Endothelial cell of umbilical vein (primary cell): ENCODE measurements at regions not wholly inside any gene's neighbourhood (a gene's known extent, or its start where the extent isn't known, plus 50 kb on each side); places are given as distances from the start of the nearest gene placed in this dataset.

Source experiments
- BruUV-seq: library from RNA; stranded (reverse); fragments of 400-500 nt; replicated peaks from 2 replicates; lab custom pipeline; 2021; lab: Mats Ljungman, UMichigan
- CTCF ChIA-PET: fragments of 300-600, 350-600 bp; sonication (Branson Sonifier 250); formaldehyde crosslinking; loops from one replicate; lab custom pipeline; 2021; ENCODE audit warnings: antibody characterized with exemption, inconsistent platforms; lab: Charles Lee
- POLR2A ChIA-PET: fragments of 300-600, 350-600 bp; sonication (Branson Sonifier 250); formaldehyde crosslinking; loops from one replicate; lab custom pipeline; 2021; ENCODE audit warnings: antibody characterized with exemption, inconsistent platforms; lab: Charles Lee
- DNase-seq: peaks from one replicate; pipeline ENCODE4 v3.0.0-alpha.2; 2011; ENCODE audit warnings: low read depth, low spot score
- FAIRE-seq: peaks from 2 replicates; lab custom pipeline; 2011; peaks lifted over from hg19 to GRCh38; lab: Jason Lieb, UNC
- H2AFZ ChIP-seq: 2 replicates; pipeline ENCODE4 v1.6.0; 2012; ENCODE audit warnings: low read depth, low read length, control low read depth, inconsistent platforms
- H3K27ac ChIP-seq: 2 replicates; pipeline ENCODE4 v1.5.1; 2011; ENCODE audit warnings: low read depth, mild to moderate bottlenecking, control low read depth, low read length, moderate library complexity; ENCODE audit not compliant: insufficient read depth
- H3K27me3 ChIP-seq, 2 experiments: 2 replicates each; pipeline versions ENCODE4 v1.6.0 to v1.6.1; 2011; ENCODE audit warnings: low read length in 2 of 2, mixed read lengths in 1 of 2; ENCODE audit not compliant: control insufficient read depth in 2 of 2, insufficient read depth in 2 of 2
- H3K36me3 ChIP-seq, 2 experiments: 2 replicates in 1 of 2; 3 replicates in 1 of 2; pipeline ENCODE4 v1.5.1; 2011; ENCODE audit warnings: low read length in 2 of 2, mild to moderate bottlenecking in 1 of 2, moderate library complexity in 1 of 2; ENCODE audit not compliant: control insufficient read depth in 2 of 2, insufficient read depth in 2 of 2; ENCODE audit errors: extremely low read depth in 1 of 2
- H3K4me1 ChIP-seq: 3 replicates; pipeline ENCODE4 v1.5.1; 2011; ENCODE audit warnings: mild to moderate bottlenecking, low read length; ENCODE audit not compliant: control insufficient read depth, insufficient read depth; ENCODE audit errors: extremely low read depth
- H3K4me2 ChIP-seq: 2 replicates; pipeline ENCODE4 v1.6.1; 2011; ENCODE audit warnings: low read length, control low read depth, mixed read lengths; ENCODE audit not compliant: insufficient read depth
- H3K4me3 ChIP-seq, 3 experiments: fragments of 200-600 bp in 1 of 3; sonication (generic), shearing (Covaris generic) in 1 of 3; replicated peaks in 1 of 3; 2 replicates each; pipeline ENCODE4 v1.5.1; 2011 to 2016; ENCODE audit warnings: control low read depth in 3 of 3, low read length in 3 of 3, mild to moderate bottlenecking in 2 of 3, inconsistent platforms in 1 of 3, low read depth in 1 of 3, moderate library complexity in 1 of 3; ENCODE audit not compliant: insufficient read depth in 1 of 3
- H3K79me2 ChIP-seq: 2 replicates; pipeline ENCODE4 v1.6.0; 2012; ENCODE audit warnings: low read length, inconsistent platforms; ENCODE audit not compliant: control insufficient read depth, insufficient read depth
- H3K9ac ChIP-seq: replicated peaks from 2 replicates; pipeline ENCODE3; 2011; ENCODE audit warnings: low read length, control low read depth; ENCODE audit not compliant: insufficient read depth; ENCODE audit errors: extremely low read depth
- H3K9me1 ChIP-seq: replicated peaks from 3 replicates; pipeline ENCODE4 v1.6.0; 2011; ENCODE audit warnings: mild to moderate bottlenecking, low read length; ENCODE audit not compliant: control insufficient read depth, insufficient read depth; ENCODE audit errors: extremely low read depth
- H3K9me3 ChIP-seq: replicated peaks from 2 replicates; pipeline ENCODE4 v1.5.1; 2012; ENCODE audit warnings: low read length, inconsistent platforms; ENCODE audit not compliant: control insufficient read depth, insufficient read depth
- H4K20me1 ChIP-seq: replicated peaks from 2 replicates; pipeline ENCODE3; 2011; ENCODE audit warnings: mild to moderate bottlenecking, low read length; ENCODE audit not compliant: control insufficient read depth, insufficient read depth; ENCODE audit errors: extremely low read depth
- EZH2 ChIP-seq: IDR thresholded peaks from 2 replicates; pipeline ENCODE4 v1.6.1; 2012; ENCODE audit warnings: borderline replicate concordance, low read depth, mild to moderate bottlenecking, moderate library complexity, low read length, inconsistent platforms; ENCODE audit not compliant: severe bottlenecking
- FOS ChIP-seq: IDR thresholded peaks from 2 replicates; pipeline ENCODE4 v1.6.1; 2011; ENCODE audit warnings: mild to moderate bottlenecking, low read length, moderate library complexity, borderline replicate concordance; ENCODE audit not compliant: insufficient read depth
- GATA2 ChIP-seq: IDR thresholded peaks from 2 replicates; pipeline ENCODE4 v1.7.0; 2011; ENCODE audit warnings: low read depth, mild to moderate bottlenecking, moderate library complexity, mixed read lengths, low read length; ENCODE audit not compliant: insufficient read length, insufficient read depth
- JUN ChIP-seq: IDR thresholded peaks from 2 replicates; pipeline ENCODE4 v1.6.1; 2011; ENCODE audit warnings: borderline replicate concordance, low read depth; ENCODE audit not compliant: insufficient read length, insufficient read depth
- MYC ChIP-seq: IDR thresholded peaks from one replicate; pipeline ENCODE4 v1.6.1; 2011; ENCODE audit warnings: mild to moderate bottlenecking, low read depth, low read length
- POLR2A ChIP-seq: IDR thresholded peaks from 2 replicates; pipeline ENCODE4 v1.6.1; 2012; ENCODE audit warnings: low read depth, mild to moderate bottlenecking, control low read depth, low read length
- POLR2AphosphoS5 ChIP-seq: IDR thresholded peaks from 2 replicates; pipeline ENCODE4 v1.6.1; 2012; ENCODE audit warnings: low read depth, mild to moderate bottlenecking, control low read depth, low read length, moderate library complexity; ENCODE audit not compliant: insufficient read depth
- dilution Hi-C: fragments of 300-500 bp; cut with MboI; formaldehyde crosslinking; loops from one replicate; pipeline ENCODE4 v1.15.0; 2019; ENCODE audit warnings: low sequenced_read_pairs; ENCODE audit not compliant: extremely low pct_ligation_motif_present
- intact Hi-C: fragments of 100-400 bp; cut with micrococcal nuclease; formaldehyde crosslinking; loops from one replicate; pipeline ENCODE4 v1.10.0; 2022
- TF ChIP-seq, protein P1 (sequence below): IDR thresholded peaks from 2 replicates; pipeline ENCODE4 v1.6.1; 2011; ENCODE audit not compliant: insufficient read depth, insufficient read length
- TF ChIP-seq, protein P2 (sequence below), 2 donors: IDR thresholded peaks; 1 replicate in 1 of 2; 2 replicates in 1 of 2; pipeline ENCODE4 v1.5.1; 2011; ENCODE audit warnings: low read length in 2 of 2, mild to moderate bottlenecking in 2 of 2, moderate library complexity in 2 of 2, control low read depth in 1 of 2, inconsistent platforms in 1 of 2, low read depth in 1 of 2; ENCODE audit not compliant: insufficient read depth in 1 of 2; ENCODE audit errors: extremely low read depth in 1 of 2

- no TSS peak for BruUV-seq
- FAIRE-seq: no peak
Measured at GRCh38 chr22:48900327-48900597, 927.4 kb downstream of the BRD1 start.

More at GRCh38 chr22:48900327-48900597, 927.4 kb downstream of the BRD1 start:
- dilution Hi-C loops (no loop called here), intact Hi-C loops (no loop called here)
- H3K36me3 ChIP-seq: no peaks in the 10 kb centered on the region
- H3K4me3 ChIP-seq: no peak overlapping the region
- H3K79me2 ChIP-seq: no peaks in the 10 kb centered on the region
- no peak overlapping the region for H3K4me2 ChIP-seq
- no peaks in the 10 kb centered on the region for H4K20me1 ChIP-seq
- no peak for TF ChIP-seq POLR2AphosphoS5
- TF ChIP-seq MYC: no peak
- no peak for TF ChIP-seq JUN
- TF ChIP-seq EZH2: no peak
- TF ChIP-seq, protein P1, sequence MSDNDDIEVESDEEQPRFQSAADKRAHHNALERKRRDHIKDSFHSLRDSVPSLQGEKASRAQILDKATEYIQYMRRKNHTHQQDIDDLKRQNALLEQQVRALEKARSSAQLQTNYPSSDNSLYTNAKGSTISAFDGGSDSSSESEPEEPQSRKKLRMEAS: no peak
- no peak for TF ChIP-seq GATA2
- TF ChIP-seq, protein P2, sequence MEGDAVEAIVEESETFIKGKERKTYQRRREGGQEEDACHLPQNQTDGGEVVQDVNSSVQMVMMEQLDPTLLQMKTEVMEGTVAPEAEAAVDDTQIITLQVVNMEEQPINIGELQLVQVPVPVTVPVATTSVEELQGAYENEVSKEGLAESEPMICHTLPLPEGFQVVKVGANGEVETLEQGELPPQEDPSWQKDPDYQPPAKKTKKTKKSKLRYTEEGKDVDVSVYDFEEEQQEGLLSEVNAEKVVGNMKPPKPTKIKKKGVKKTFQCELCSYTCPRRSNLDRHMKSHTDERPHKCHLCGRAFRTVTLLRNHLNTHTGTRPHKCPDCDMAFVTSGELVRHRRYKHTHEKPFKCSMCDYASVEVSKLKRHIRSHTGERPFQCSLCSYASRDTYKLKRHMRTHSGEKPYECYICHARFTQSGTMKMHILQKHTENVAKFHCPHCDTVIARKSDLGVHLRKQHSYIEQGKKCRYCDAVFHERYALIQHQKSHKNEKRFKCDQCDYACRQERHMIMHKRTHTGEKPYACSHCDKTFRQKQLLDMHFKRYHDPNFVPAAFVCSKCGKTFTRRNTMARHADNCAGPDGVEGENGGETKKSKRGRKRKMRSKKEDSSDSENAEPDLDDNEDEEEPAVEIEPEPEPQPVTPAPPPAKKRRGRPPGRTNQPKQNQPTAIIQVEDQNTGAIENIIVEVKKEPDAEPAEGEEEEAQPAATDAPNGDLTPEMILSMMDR (IDR thresholded peaks at IDR 0.05; ENCODE audit: extremely low read depth in 1 of 2, insufficient read depth in 1 of 2, low read depth in 1 of 2, low read length in 2 of 2): no peak
- TF ChIP-seq FOS: no peak
- no peak for TF ChIP-seq POLR2A
- no peak overlapping the region for H3K9ac ChIP-seq
- ChIA-PET CTCF (no interaction called here), POLR2A (no interaction called here)
- H3K9me3 ChIP-seq: peaks cover 6% of the 10 kb centered on the region
- no peak for DNase-seq
- H3K4me1 ChIP-seq: no peaks in the 10 kb centered on the region
- no peaks in the 10 kb centered on the region for H3K9me1 ChIP-seq
- H3K27ac ChIP-seq: no peak overlapping the region
- H2AFZ ChIP-seq: no peak overlapping the region
- no peaks in the 10 kb centered on the region for H3K27me3 ChIP-seq
